SU-DHL-6 (cell line): ENCODE measurements at regions not wholly inside any gene's neighbourhood (a gene's known extent, or its start where the extent isn't known, plus 50 kb on each side); places are given as distances from the start of the nearest gene placed in this dataset.
"Not testable (repeated sequence)": the region's sequence is repeated elsewhere in the genome, so short reads cannot be mapped to it uniquely, and the experiment has no call there.

ENCODE experiments used
- EZH2phosphoT487 ChIP-seq: fragments of 200-600 bp; sonication (generic), shearing (Covaris generic); conservative IDR thresholded peaks from 2 replicates; pipeline ENCODE4 v1.6.1; 2018; ENCODE audit warnings: mild to moderate bottlenecking, antibody characterized with exemption, low read length, moderate library complexity, mixed read lengths
- TF ChIP-seq, protein P1 (sequence below): fragments of 200-600 bp; sonication (generic); IDR thresholded peaks from one replicate; pipeline ENCODE4 v1.5.1; 2017; ENCODE audit warnings: antibody characterized with exemption, mild to moderate bottlenecking, low read length, moderate library complexity; ENCODE audit not compliant: insufficient read depth, poor library complexity, severe bottlenecking

DNA sequence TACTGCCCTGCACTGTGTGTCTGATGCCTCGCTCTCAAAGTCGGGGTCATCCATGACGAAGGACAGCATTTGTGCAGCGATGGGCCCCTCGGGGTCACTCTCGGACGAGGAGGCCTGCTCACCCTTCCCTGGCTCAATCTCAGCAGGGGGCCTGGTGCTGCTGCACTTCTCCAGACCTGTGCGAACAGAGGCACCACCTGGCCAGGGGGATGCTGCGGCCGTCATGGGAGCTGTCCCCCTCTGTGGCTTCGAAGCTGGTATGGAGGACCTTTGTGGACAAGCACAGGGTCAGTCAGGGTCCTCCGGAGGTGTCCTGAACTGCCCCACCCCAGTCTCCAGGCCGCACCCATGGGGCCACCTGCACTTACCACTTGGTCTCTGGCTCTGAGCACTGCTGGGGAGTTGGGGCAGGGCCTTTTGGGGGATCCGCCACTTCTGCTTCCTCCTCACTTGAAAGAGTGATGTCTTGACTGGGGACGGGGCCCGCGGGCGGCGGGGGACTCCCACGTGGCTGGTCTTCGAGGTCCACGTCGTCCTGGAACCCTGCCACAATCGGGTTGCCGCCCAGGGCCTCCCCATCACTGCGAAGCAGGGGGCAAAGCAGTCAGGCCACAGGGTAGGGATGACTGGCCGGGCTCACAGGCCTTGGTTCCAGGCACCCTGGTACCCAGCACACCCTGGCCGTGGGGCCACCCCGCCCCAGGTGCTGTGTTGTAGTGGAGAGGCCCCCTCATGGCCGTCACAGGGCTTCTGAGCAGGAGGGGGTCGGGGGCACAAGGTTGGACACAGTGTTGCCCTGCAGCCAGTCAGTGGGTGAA lies 306.7 kb downstream of the CCDC74A start:
- TF ChIP-seq, protein P1, sequence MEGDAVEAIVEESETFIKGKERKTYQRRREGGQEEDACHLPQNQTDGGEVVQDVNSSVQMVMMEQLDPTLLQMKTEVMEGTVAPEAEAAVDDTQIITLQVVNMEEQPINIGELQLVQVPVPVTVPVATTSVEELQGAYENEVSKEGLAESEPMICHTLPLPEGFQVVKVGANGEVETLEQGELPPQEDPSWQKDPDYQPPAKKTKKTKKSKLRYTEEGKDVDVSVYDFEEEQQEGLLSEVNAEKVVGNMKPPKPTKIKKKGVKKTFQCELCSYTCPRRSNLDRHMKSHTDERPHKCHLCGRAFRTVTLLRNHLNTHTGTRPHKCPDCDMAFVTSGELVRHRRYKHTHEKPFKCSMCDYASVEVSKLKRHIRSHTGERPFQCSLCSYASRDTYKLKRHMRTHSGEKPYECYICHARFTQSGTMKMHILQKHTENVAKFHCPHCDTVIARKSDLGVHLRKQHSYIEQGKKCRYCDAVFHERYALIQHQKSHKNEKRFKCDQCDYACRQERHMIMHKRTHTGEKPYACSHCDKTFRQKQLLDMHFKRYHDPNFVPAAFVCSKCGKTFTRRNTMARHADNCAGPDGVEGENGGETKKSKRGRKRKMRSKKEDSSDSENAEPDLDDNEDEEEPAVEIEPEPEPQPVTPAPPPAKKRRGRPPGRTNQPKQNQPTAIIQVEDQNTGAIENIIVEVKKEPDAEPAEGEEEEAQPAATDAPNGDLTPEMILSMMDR, result not testable (repeated sequence)
- TF ChIP-seq EZH2phosphoT487, result not testable (repeated sequence)
